Fibroblast of peridontal ligament (primary cell): ENCODE measurements at regions not wholly inside any gene's neighbourhood (a gene's known extent, or its start where the extent isn't known, plus 50 kb on each side); places are given as distances from the start of the nearest gene placed in this dataset.

Source experiments
- DNase-seq: peaks from one replicate; pipeline ENCODE4 v3.0.0-alpha.2; 2010; ENCODE audit errors: extremely low read depth

GRCh38 chr2:222146488-222146887 lies 152.3 kb downstream of the PAX3 start:
- no peak for DNase-seq

- no peak for DNase-seq
These were observed 156.8 kb downstream of the PAX3 start for GRCh38 chr2:222142027-222142426.

DNA sequence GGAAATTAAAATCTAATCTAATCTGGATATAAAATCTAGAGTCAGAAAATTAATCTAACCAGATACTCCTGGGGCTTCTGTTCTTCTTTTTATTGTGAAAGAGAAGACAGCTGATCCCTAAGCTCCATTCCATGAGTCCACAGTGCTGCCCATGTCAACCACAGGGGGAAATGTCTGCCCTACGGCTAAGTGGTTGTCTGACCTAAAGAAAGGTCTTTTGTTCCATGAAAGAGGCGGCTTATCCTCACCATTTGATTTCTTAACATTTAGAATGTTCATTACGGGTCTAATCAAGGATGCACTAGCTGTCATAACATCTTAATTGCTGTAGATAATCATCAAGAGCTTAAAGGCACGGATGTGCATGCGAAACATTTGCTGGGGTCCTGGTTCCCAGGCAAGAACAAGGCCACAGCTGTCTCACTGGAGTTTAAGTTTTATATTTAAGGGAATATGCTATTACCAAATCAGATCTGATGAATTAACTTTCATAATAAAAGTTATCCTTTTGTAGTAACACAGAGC lies 162.6 kb downstream of the PAX3 start:
- no peak for DNase-seq

DNA sequence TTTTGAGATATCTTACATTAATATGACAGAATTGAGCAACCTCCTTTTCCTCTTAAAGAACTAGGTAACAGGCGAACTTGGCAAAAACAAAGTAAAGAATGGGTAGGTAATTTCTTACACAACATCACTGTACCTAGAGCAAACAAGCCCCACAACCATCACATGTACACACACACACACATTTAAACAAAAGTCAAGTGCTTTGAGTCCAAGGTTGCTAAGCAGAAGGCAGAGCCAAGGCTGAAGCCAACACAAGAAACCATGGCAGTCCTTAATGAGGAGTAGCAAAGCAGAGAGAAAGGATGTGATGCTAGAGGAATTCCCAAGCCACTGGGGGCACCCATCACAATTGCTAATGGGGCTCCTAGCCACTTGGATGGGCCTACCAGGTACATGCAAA lies 164.1 kb downstream of the PAX3 start:
- no peak for DNase-seq

DNA sequence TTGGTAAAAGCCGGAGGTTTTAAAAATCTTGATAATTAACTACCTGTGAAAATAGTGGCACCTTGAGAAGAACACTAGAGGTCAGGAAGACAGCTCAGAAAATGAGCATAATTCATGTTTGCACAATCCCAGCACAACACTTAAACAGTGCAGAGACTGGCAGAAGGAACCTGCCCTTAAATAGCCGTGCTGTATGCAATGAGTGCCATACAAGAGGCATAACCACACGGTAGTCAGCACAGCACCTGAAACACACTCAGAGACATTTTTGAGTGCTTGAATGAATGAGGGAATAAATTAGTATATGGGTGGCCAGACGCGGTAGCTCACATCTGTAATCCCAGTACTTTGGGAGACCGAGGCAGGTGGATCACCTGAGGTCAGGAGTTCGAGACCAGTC lies 164.9 kb downstream of the PAX3 start:
- no peak for DNase-seq

- no peak for DNase-seq
These were observed 167.9 kb downstream of the PAX3 start for GRCh38 chr2:222130855-222131254.

GRCh38 chr2:222127660-222128059 lies 171.1 kb downstream of the PAX3 start:
- DNase-seq = no peak

DNA sequence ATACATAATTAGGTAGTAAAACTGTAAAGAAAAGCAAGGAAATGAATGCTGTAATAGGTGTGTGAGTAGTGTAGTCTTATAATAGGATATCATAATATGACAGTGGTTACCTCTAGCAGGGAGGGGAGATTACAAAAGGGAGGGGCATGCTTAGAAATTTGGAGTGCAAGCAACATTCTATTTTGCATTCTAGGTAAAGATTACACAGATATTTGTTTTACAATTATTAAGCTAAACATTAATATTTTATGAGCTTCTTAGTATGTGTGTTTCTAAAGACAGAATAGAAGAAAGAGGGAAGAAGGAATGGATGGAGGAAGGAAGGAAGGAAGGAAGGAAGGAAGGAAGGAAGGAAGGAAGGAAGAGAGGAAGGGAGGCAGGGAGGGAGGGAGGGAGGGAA lies 177.9 kb downstream of the PAX3 start:
- DNase-seq = no peak

DNA sequence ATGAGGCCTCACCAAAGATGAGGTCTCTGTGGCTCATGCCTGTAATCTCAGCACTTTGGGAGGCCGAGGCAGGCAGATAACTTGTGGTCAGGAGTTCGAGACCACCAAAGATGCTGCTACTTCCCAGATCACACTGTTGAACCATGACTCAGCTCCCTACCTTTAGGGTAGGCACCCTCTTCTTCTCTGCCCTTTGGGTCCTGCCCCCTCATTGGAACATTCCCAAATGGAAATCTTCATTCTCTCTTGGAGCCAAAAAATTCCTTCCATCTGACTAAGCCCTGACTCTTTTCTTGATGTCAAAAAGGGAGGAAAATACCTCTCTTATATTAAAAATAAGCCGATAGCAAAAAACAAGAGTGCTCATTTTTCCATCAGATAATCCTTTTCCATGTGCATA lies 183.5 kb downstream of the PAX3 start:
- DNase-seq = no peak

GRCh38 chr2:222108957-222109585 lies 189.7 kb downstream of the PAX3 start:
- DNase-seq = no peak

GRCh38 chr2:222108497-222108896 lies 190.3 kb downstream of the PAX3 start:
- DNase-seq = no peak

DNA sequence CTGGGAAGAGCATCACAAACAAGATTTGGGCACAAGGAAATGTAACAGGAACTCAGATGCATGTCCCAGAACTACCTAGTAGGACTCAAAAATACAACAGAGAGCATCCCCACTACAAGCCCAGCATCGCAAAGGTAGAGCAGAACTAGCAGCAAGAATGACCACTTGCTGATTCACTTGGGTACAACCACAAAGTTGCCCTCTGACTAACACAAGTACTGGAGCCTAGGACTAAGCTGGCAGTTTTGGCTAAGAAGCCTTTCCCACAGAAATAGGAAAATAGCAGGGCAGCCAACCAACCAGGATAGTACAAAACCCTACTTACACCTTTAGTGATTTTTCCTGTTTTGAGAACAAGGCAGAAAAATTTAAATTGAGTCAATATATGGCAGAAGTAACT lies 193.8 kb downstream of the PAX3 start:
- DNase-seq = no peak

DNA sequence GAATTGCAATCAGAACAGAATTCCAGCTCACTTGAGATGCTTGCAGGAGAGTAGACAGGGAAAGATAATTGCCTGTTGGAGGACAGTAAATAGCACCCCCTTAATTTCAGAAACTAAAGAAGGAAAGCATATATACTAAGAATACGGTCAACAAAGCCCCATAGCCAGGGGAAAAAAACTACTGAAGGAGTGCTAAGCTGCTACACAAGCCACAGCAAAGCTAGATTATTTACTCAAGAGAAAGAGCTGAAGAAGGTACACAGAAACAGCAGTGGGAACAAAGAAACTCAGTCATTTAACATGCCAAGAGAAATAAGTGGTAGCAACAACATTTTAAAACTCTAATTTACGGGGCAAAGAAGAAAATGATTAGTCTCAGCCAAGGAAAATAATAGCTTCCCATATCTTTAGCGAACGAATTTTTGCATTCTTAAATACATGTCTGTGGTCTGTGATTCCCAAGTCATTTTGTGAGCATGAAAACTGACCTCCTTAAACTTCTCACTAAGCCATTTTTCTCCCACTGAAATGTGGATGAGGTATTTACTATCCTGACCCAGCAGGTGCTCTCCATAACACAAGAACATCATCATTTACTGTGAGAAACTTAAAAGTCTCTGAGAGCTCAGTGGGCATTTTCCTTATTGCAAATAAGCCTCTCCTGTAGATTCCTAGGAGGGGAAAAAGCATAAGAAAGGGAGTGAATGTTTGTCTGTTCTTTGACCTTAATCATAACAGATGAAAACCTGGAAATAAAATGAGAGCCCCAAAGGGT lies 196.0 kb downstream of the PAX3 start:
- DNase-seq = no peak

- no peak for DNase-seq
These were observed 197.8 kb downstream of the PAX3 start for GRCh38 chr2:222100704-222101699.

DNA sequence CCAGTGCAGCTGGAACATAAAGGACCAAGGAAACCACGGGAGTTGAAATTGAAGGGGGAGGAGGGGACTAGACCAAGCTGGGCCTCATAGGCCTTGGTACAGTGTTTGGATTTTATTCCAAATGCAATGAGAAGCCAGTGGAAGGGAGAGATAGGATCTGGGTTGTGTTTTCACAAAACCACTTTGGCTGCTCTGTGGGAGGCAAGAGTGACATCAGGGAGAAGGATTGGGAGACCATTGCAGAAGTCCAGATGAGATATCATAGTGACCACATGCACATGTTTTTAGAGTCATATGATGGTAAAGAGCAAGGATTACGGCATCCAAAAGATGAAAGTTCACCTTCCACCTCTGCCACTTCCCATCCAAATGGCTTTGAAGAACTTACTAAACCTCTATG lies 210.2 kb downstream of the PAX3 start:
- no peak for DNase-seq

DNA sequence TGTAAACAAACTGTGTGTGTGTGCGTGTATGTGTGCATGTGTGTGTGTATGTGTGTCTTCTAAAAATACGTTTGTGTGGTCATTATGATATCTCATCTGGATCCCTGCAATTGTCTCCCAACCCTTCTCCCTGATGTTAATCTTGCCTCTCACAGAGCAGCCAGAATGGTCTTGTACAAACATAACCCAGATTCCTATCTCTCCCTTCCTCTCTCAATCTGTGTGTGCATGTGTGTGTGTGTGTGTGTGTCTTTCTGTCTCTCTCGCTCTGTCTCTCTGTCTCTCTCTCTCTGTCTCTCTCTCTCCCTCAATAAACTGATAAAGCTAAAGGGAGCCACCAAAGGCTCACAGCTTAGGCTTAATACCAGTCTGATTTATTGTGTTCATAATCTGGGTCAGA lies 210.8 kb downstream of the PAX3 start:
- no peak for DNase-seq

DNA sequence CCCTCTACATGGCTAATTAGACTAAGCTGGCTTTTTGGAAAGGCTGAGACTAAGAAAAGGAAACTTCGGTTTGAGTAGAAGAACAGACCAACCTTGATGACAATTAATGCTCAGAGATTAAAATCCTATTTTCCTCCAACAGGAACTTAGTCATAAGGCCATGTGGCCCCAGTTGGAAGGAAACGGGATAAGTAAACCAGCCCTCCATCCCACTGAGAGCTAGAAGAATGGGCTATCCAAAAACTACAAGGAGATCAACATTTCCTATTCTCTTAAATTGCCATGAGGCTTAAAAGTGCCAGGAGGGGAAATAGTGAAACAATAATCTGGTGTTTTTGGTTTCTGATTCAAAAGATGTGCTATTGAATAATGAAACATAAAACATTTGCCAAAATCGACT lies 216.6 kb downstream of the PAX3 start:
- DNase-seq = no peak

DNA sequence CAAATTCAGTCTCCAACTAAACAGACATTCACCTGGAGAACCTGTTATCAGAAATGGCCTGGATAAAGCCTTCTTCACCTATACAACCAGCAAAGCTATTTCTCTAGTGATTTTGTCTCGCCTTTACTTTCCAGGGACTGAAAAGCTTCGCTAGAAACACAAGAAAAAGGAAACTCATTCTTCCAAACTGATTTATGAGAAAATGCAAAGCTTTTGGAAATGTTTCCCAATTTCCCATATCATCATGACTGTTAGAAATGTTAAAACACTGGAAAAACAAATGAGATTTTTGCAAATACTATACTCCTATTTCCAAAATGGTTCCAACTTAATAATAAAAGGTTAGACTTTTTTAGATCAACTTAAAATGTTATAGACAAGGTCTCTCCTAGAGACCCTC lies 218.7 kb downstream of the PAX3 start:
- no peak for DNase-seq

GRCh38 chr2:222076973-222077690 lies 221.7 kb downstream of the PAX3 start:
- DNase-seq = no peak

DNA sequence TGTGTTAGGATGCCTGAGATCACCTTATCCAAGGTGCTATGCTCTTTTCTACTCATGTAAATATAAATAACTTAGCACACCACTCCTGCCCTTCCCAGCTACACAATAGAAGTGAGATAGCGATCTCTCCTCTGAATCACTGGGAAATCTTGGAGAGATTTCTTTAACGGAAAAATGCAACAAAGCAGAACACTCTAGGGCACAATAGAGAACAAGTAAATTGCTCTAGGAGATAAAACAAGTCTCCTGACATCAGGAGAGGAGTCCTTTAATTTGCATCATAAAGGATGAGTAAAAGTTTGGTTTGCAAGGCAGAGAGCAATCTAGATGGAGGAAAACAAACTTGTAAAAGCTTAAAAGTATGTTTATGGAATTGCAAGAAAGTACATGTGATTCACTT lies 224.1 kb downstream of the PAX3 start:
- no peak for DNase-seq

- DNase-seq = no peak
These were observed 226.9 kb downstream of the PAX3 start for GRCh38 chr2:222071911-222072310.

GRCh38 chr2:222064286-222064685 lies 234.5 kb downstream of the PAX3 start:
- DNase-seq = no peak
